Ovary (tissue), 3 donors: ENCODE measurements at regions not wholly inside any gene's neighbourhood (a gene's known extent, or its start where the extent isn't known, plus 50 kb on each side); places are given as distances from the start of the nearest gene placed in this dataset.

Experiments used
- POLR2A ChIP-seq: fragments of 450-650 bp; IDR thresholded peaks from one replicate; pipeline ENCODE4 v1.6.1; 2017; ENCODE audit warnings: antibody characterized with exemption, mild to moderate bottlenecking, moderate library complexity
- TF ChIP-seq, protein P1 (sequence below), 3 donors: fragments of 450-650 bp in 2 of 3; fragments of 200-600 bp in 1 of 3; IDR thresholded peaks; one replicate each; pipeline versions ENCODE4 v1.5.1 to v1.8.0; 2016 to 2022; ENCODE audit warnings: antibody characterized with exemption in 3 of 3, mild to moderate bottlenecking in 1 of 3
- donor health status: DM: no; HTN: no; CAD: no.

DNA sequence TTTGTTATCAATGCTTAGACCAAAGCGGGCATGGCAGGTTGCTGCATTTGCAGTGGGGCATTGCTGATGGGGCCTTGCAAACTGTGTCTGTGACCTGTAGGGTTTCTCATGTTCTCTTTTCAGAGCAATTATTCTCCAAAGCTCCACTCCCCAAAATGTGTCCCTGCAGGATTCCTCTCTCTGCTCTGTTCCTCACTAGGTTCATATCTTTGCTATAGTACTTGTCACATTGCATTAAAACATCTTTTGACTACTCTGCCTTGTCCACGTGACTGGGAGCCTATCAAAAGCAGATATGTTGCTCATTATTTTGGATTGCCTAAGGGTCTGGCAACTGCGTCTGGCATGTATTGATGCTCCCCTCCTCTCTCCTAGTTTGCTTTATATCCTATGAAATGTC is 177.7 kb upstream of the MID1 start:
- TF ChIP-seq, protein P1, sequence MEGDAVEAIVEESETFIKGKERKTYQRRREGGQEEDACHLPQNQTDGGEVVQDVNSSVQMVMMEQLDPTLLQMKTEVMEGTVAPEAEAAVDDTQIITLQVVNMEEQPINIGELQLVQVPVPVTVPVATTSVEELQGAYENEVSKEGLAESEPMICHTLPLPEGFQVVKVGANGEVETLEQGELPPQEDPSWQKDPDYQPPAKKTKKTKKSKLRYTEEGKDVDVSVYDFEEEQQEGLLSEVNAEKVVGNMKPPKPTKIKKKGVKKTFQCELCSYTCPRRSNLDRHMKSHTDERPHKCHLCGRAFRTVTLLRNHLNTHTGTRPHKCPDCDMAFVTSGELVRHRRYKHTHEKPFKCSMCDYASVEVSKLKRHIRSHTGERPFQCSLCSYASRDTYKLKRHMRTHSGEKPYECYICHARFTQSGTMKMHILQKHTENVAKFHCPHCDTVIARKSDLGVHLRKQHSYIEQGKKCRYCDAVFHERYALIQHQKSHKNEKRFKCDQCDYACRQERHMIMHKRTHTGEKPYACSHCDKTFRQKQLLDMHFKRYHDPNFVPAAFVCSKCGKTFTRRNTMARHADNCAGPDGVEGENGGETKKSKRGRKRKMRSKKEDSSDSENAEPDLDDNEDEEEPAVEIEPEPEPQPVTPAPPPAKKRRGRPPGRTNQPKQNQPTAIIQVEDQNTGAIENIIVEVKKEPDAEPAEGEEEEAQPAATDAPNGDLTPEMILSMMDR (IDR thresholded peaks at IDR 0.05): no peak
- no peak for TF ChIP-seq POLR2A
